ENCODE measurements at regions not wholly inside any gene's neighbourhood (a gene's known extent, or its start where the extent isn't known, plus 50 kb on each side); places are given as distances from the start of the nearest gene placed in this dataset.

DNA sequence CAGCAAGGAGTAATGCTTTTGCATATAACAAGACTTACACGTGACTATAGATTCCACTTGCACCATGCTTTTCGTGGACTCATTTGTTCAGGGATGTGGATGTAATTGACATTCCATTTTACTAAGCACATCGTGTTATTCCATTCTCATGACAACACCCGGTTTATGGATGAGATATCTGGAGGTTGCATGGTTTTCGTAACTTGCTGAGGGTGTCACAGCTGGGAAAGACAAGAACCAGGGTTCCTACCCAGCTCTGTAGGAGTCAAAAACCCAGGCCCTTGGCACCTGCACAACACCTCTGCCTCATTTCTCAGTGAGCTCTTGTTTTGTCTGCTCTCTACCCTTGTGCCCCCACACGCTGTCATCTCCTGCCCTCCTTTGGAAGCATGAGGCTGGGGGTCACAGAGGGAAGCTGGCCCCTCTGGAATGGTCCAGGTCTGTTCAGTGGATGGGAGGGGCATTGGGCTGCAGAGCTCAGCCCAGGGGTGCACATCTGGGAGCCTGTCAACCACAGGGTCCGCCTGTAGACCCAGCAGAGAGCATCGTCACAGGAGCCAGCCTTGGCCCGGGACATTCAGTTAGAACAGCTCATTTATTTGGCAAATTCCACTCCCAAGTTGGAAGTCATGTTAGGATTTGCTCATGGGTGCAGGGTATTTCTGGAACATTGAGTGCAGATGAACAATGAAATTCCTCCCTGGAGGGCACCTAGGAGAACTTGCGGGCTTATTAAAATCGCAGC is 120.1 kb upstream of the TWIST2 start:
- DNase-seq, result no peak

DNA sequence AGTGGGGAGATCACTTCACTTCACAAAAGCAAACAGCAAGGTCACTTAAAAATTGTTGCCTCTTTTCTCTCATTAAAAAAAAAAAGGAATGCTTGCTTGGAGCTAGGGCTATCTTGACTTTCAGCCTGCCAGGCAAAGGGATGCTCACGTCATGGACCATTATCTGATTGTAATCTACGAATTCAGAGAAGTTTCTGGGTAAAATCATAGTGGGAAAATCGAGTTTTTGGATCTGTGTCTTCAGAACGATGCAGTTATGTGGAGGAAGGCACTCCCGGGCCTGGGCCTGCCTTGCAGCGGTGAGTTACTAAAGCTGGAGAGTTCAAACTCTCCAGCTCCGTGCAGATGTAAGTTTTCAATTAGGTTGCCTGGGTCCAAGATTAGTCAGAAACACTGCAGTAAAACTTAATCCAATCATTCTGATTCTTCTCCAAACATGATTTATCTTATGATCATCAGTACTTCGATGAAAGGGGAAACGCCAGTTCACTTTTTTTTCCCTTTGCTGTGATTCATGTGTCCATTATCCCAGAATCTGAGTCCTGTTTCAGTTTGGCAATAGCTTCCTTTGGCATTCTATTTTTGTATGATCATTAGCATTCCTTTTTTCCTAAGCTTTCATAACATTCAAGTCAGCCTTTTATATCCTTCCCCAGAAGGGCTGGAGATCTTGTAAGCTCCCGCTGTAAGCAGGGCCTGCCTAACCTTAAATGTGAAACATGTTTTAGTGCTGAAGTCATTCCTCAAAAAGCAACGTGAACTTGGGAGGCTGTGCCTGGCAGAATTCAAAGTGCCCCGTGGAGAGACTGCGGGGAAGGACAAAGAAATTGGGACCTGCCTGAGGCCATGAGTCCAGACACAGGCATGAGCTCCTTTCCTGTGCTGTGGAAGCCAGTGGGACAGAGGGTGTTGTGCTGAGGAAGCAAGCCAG is 119.3 kb upstream of the TWIST2 start:
- DNase-seq, result no peak

DNA sequence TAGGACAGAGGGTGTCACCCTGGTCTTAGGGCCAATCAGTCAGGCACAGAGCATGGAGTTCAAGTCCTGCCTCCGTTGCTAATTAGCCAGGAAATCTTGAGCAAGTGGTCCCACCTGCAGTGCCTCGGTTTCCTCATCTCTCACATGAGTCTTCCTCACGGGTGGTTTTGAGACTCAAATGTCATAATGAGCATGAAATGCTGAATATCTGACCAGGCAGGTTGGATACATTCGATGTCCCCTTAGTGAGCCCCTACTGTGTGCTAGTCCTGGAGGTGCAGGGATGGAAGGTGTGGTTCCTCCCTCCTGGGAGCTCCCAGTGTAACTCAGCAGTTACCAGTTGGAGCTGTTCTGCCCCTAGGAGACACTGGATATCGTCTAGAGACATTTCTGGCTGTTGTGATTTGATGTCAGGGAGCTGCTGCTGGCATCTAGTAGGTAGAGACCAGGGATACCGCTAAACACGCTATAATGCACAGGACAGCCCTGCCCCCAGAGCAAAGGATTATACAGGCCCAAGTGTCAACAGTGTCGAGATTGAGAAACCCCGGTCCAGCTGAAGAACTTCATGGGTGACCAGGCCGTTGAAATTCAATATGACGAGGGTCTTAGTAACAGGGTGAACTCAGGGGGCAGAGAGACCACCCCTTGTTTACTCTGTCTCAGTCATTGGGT is 118.5 kb upstream of the TWIST2 start:
- no peak for DNase-seq

DNA sequence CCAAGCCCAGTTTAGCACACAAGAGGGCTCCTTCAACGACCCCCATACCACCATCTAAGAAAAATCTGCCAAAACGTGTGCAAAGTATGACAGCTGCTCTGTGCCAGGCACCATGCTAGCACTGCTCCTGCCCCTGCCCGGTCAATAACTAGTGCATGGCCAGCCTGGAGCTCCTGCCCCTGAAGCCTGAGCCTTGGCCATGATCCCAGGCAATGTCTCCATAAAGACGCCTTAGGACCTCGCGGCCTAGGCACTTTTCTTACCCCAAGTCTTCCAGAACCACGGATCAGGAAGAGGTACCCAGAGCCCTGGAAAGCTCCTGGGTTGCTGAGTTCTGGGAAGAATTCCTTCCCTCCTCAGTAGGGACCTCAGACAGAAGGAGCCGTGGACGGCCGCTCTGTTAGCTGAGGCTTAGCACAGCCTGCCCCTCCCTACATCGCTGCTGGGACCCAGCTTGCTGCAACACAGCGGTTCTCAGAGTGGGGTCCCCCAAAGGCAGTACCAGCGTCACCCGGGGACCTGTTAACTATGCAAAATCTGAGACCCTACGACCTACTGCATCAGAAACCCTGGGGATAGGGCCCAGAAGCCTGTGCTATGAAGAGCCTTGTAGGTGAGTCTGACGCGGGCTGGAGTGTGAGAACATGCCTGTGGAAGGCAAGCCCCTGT is 117.8 kb upstream of the TWIST2 start:
- no peak for DNase-seq

DNA sequence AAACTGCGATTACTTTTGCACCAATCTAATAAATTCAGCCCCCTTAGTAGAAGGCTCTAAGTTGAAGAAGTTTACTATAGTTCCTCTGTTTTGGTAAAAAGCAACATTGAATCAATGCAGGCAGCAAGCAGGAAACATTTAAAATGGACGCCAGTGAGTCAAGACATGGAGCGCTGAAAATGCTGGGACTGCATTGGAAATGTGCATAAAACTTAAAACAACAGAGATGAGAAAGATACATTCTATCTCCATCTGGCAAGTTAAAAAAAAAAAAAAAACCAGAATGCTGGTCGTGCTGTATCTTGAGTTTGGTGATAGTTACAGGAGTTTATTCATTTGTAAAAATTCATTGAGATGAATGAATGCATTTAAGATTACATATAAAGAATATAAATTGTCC is 117.0 kb upstream of the TWIST2 start:
- DNase-seq, result no peak

DNA sequence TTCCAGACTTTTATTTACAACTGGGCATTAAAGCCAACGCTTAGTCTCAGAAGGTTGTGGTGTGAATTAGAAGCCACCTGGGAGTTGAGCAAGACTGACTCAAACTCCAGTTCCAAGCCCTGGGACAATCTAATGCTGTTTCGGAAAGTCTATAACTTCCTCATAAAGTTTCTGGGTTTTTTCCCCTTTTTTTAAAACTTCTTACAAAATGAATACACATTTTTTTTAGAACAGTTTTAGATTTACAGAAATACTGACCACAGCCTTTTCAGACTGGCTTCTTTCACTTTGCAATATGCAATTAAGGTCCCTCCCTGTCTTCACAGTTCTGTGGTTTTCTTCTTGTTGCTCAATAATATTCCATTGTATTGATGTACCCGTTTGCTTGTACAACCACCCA is 115.9 kb upstream of the TWIST2 start:
- no peak for DNase-seq

DNA sequence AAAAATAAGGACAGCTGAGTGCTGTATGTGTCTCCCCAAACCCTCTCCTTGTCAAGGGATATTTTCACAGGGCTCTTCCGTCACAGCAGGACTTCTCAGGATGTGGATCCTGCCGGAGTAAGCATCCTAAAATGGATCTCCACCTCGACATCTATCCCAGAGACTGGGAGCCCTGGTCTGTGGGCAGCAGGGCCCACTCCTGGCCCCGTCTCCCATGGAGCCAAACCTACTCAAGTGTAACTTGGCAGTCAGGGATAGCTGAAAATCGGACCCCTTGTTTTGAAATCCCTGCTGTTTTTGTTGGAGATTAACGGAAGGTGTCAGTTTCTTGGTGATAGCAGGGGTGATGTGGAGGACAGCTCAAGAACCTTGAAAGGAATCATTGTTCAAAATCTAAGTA is 109.0 kb upstream of the TWIST2 start:
- no peak for DNase-seq

DNA sequence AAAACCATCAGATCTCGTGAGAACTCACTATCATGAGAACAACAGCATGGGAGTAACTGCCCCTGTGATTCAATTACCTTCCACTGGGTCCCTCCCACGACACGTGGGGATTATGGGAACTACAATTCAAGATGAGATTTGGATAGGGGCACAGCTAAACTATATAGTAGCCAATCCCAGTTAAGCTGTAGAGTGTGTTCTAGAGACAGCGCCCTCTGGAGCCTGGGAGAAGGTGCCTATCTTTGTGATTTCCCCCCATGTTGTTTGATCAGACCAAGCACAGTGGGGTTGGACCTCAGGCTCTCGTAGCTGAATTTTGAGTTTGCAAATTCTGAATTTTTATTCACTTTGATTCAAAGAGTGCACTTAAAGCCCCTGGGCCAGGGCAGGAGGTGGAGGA is 108.2 kb upstream of the TWIST2 start:
- DNase-seq, result no peak

DNA sequence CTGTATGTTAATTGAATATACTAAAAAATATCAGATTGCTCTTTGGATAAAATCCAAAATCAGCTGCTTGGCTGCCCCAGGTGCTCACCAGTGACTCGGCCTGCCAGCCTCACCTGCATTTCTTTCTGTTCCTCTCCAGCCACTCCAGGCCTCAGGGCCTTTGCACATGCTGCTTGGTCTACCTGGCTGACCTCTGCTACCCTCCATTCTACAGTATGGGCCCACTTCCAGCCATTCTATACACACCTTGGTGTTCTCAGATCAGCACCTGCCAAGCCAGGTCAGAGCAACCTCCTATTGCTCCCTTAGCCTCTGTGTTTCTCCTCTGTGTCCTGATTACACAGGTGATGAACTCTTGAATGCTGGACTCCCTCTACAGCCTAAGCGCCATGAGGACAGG is 106.6 kb upstream of the TWIST2 start:
- no peak for DNase-seq

DNA sequence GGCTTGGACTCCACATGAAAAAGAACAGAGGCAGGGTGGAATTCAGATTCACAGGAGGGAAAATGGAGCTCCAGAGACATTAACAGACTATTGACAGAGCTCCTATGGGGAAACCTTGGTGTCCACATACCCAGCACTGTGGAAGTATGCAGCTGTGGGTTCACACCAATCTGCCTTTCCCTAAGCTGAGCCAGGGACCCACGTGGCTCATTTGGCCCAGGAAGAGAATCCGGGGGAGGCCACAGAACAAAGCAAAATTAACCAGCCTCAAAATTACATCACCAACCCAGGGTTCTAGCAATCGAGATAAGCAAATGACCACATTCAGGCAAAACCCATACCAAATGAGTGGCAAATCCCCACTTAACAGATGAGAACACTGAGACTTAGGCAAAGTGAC is 105.8 kb upstream of the TWIST2 start:
- no peak for DNase-seq

DNA sequence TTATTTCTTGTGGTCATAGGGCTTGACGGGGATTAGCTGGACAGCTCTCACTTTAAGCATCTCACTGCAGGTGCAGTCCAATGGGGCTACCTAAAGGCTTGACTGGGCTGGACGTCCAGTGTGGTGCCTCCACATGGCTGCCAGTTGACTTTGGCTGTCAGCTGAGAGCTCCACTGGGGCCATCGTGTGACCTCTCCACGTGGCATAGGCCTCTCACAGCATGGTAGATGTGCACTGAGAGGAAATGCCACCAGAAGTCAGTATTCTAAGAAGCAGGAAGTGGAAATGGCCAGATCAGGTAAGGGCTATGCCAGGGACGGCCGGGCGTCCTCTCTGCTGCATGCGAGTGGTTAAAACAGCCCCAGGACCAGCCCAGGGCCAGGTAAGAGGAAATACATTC is 105.2 kb upstream of the TWIST2 start:
- DNase-seq, result no peak

DNA sequence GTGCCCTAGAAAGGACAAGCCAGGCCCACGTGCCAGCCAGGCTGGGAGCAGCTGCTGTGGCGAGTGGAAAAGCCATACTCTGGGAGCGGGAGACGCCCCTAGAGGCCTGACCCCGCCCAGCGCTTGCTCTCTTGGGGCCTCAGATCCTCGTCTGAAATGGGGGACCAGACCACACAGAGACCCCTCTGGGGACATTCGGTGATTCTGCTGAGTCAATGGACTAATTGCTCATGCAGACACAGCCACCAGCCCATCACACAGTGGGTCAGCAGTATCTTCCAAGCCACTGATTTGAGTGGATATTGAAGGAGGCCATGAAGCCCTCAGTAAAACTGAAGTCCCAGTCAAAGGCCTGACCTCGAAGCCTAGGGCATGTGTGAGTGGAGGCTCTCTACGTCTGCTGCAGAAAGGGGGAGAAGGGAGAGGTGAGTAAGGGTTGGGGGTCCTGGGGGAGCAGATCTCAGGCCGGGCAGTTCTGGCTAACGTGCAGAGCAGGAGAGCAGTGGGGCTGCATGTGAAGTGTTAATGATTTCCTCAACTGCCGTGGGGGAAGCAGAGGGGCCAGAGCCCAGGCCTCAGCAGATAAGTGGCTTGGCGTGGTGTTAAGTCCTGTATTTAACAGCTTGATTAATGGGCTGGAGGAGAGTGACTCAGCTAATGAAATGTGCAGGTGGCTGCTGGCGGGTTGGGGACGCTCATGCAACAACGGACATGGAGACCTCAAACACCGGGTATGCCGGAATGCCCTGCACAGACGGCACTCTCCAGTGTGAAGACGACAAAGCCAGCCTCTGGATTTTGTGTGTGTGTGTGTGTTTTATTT is 104.4 kb upstream of the TWIST2 start:
- no peak for DNase-seq

DNA sequence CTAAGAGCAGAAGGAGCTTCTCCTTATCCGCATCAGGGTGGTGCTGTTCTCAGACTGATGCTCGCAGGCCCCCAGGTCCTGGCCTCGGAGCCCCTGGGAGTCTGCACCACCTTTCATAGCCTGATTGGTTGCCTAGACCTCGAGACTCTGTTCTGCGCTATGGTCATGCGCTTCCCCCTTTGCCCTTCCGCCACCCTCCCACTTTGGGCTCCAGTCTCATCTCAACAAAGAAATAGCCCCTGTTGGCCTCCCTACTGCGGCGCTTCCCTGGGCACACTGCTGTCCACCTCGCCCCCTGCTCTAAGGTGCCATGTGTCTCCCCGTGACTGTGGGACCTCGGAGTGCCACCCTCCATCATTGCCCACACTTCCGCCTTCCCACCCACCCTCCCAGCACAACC is 102.9 kb upstream of the TWIST2 start:
- DNase-seq, result no peak

DNA sequence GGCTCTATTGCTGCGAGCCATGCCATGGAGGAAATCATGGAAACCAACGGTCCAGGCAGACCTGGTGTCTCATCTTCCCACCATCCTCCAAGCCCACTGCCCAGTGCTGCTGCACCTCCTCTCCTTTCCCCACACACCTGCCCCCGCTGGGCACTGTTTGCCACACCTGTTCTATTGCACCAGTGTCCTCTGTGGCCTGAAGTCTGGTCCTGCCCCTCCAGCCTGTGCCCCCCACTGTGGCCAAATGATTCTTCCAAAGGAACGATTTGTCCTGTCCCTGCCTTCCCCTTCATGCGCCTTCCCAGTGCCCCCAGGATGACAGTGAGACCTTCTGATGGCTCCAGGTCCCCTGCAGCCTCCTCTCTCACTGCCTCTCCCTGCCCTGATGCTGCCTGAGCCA is 101.9 kb upstream of the TWIST2 start:
- no peak for DNase-seq

DNA sequence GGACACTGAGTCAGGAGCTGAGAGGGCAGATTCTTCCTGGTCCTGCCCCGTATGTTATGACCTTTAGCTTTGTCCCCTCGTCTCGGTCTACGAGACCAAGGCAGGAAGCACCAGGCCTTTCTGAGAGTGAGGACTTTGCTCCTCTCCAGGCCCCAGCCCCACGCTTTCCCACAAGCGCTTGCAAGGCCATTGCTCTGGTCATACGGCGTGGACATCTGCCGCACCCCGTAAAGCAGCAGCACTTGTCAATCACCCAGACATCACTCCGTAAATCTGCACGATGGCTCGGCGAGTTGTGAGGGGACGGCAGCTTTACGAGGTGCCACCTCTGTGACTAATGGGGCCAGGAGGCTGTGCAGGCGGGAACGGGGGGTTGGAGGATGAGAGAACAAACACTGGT is 100.8 kb upstream of the TWIST2 start:
- DNase-seq, result no peak

DNA sequence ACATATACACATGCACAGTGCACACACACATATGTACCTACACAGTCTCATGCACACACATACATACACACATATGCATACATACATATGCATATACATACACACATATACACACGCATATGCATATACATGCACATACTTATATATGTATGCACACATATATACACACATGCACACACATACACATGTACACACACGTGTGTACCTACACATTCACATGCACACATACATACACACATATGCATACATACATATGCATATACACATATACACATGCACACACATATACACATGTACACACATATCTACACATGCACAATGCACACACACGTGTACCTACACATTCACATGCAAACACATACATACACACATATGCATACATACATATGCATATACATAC is 100.3 kb upstream of the TWIST2 start:
- no peak for DNase-seq

DNA sequence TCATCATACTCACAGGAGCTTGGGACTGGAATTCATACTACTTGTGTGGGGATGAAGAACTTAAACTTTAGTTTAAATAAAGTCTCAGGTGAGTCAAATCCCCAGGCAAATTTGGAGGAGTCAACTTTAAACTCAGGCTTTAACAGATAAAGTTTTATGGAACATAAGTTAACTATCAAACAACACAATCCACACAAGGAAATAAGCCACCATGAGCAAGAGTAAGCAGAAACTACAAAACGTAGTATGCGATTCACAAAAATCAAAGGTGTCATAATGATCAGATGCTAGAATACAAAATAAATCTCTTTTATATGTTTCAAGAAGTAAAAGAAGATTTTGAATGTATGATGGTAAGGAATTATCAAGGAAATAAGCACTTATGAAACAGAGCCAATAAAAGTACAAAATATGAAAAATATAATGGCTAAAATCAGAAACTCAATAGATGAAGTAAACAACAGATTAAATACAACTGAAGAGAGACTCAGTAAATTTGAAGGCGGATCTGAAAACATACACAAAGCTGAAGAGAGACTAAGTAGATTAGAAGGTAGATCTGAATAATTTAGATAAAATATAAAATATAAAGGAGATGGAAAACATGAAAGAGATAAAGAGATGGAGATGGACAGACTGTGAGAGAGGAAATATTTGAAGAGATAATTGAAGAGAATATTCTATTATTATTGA is 97.5 kb upstream of the TWIST2 start:
- DNase-seq, result no peak

DNA sequence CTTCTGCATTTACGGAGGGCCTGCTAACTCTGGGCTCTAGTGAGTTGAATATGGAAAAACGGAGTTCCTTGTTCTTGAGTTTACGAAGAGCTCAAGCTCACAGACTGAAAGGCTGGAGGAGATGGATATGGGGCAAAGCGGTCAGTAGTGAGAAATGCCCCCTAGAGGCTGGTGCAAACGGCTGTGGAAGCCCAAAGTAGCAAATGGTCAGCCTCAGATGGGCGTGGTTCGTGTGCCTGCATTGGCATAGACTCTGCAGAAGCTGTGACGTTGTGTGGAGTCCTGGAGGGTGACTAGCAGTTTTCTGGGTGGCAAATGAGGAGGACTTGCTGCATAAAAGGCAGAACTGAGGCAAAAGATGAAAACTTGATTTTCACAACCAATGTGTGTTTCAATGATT is 93.6 kb upstream of the TWIST2 start:
- DNase-seq, result no peak

DNA sequence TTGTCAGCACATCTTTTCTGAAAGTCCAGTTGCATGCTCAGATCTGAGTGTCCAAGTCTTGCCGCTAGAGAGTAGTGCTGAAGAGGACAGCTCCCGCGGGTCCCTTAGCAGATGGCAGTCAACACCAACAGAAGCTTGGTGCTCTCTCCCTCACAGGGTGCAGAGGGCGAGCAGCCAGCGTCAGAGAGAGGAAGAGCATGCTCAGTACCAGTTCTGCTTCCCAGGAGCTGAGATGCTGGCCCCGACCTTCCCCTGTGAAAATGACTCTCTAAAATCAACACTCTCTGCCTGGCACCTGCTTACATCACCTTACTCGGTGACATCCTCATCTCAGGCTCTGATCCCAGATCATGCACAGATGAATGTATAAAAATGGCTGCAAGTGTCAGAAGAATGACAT is 86.0 kb upstream of the TWIST2 start:
- DNase-seq, result no peak

DNA sequence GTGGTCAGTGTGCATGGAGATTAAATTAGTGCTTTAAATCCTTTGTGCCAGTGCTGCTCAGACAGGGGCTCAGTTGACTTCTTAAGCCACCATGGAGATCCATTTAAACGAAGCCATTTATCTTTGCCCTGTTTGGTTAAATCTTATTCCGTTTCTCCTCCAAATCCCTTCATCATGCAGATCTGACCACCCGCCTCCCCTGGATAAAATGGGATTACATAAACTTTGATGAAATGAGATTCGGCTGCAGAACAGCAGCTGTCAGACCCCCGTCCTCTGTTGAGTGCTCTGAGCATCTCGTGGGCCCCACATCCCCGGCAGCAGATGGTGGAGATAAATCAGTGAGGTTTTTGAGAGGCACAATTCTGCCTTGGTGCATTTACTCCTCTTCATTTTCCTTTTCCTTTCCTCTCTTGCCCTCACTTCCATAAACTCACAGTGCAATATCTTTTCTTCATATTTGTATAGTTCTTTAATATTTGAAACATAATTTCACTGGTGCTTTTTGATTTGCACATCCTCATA is 84.4 kb upstream of the TWIST2 start:
- DNase-seq, result no peak

DNA sequence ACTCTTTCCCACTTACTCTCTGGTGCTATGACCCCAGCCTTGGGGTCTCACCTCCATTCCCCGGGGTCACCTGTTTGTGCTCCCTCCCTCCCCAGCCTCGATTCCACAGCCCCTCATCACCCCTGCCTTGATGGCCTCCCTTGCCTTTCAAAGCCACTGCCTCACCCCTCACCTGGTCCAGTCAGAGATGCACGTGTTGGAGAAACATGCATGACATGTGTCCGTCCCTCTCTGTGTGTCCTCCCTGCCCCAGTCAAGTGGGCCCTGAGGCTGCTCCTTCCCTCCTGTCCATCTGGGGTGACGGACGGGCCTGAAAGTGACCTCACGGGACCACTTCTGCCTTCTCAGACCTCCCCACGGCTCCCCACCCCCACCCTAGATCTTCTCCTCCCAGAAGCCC is 82.3 kb upstream of the TWIST2 start:
- no peak for DNase-seq

DNA sequence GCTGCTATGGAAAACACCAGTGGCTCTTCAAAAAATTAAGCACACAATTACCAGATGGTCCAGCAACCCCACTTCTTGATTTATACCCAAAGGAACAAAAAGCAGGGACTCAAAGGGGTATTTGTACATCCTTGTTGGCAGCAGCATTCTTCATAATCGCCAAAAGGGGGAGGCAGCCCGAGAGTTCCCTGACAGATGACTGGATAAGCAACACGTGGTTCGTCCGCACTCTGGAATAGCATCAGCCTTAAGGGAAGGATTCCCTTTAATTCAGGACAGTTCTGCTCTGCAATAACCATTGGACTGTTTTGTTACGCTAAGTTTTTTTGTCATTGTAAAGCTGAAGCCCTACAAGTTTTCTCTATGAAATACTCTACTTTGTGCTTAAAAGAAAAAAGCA is 76.7 kb upstream of the TWIST2 start:
- no peak for DNase-seq

All from activated gamma-delta T cell treated with Interleukin-2 at 50 U/mL for 16 hours (primary cell).